Calu3 (cell line): ENCODE measurements at regions not wholly inside any gene's neighbourhood (a gene's known extent, or its start where the extent isn't known, plus 50 kb on each side); places are given as distances from the start of the nearest gene placed in this dataset.

Experiments used
- BruUV-seq: library from RNA; stranded (reverse); fragments of 400-500 nt; replicated peaks from 2 replicates; lab custom pipeline; 2021; lab: Mats Ljungman, UMichigan
- CTCF ChIA-PET: fragments of 300-600 bp; sonication (Branson Sonifier 250); formaldehyde crosslinking; loops from one replicate; lab custom pipeline; 2022; ENCODE audit warnings: antibody characterized with exemption; lab: Charles Lee
- DNase-seq: peaks from one replicate; pipeline ENCODE4 v3.0.0; 2022
- H3K27ac Mint-ChIP-seq: one replicate; pipeline ENCODE4 v1.8.0; 2022; ENCODE audit warnings: mixed read lengths; ENCODE audit not compliant: unreplicated experiment
- H3K27me3 Mint-ChIP-seq: one replicate; pipeline ENCODE4 v1.8.0; 2022; ENCODE audit warnings: mixed read lengths; ENCODE audit not compliant: unreplicated experiment
- H3K36me3 Mint-ChIP-seq: one replicate; pipeline ENCODE4 v1.8.0; 2022; ENCODE audit warnings: mild to moderate bottlenecking, moderate library complexity, mixed read lengths; ENCODE audit not compliant: insufficient read depth, unreplicated experiment
- H3K4me1 Mint-ChIP-seq: one replicate; pipeline ENCODE4 v1.8.0; 2022; ENCODE audit warnings: mild to moderate bottlenecking, low read depth, mixed read lengths; ENCODE audit not compliant: unreplicated experiment
- H3K4me3 Mint-ChIP-seq: one replicate; pipeline ENCODE4 v1.8.0; 2022; ENCODE audit warnings: mild to moderate bottlenecking, low read depth, moderate library complexity, mixed read lengths; ENCODE audit not compliant: unreplicated experiment
- H3K9me3 Mint-ChIP-seq: one replicate; pipeline ENCODE4 v1.8.0; 2022; ENCODE audit warnings: low read depth, mixed read lengths; ENCODE audit not compliant: unreplicated experiment
- intact Hi-C: fragments of 100-400 bp; cut with micrococcal nuclease; formaldehyde crosslinking; loops from one replicate; pipeline ENCODE4 v1.10.0; 2022; ENCODE audit not compliant: unreplicated experiment
- TF ChIP-seq, protein P1 (sequence below): fragments of 200-600 bp; IDR thresholded peaks from one replicate; pipeline ENCODE4 v1.8.0; 2022; ENCODE audit warnings: antibody characterized with exemption; ENCODE audit not compliant: unreplicated experiment

GRCh38 chr7:118626739-118627138 lies 402.2 kb downstream of the ANKRD7 start:
- Mint-ChIP-seq H3K4me1 (no peaks in the 10 kb centered on the region), H3K9me3 (peaks cover 3% of the 10 kb centered on the region), H3K36me3 (no peaks in the 10 kb centered on the region), H3K27ac (no peak overlapping the region), H3K27me3 (no peaks in the 10 kb centered on the region), H3K4me3 (no peak overlapping the region)
- intact Hi-C loops = no loop called here
- CTCF ChIA-PET = no interaction called here
- BruUV-seq = no TSS peak
- TF ChIP-seq, protein P1, sequence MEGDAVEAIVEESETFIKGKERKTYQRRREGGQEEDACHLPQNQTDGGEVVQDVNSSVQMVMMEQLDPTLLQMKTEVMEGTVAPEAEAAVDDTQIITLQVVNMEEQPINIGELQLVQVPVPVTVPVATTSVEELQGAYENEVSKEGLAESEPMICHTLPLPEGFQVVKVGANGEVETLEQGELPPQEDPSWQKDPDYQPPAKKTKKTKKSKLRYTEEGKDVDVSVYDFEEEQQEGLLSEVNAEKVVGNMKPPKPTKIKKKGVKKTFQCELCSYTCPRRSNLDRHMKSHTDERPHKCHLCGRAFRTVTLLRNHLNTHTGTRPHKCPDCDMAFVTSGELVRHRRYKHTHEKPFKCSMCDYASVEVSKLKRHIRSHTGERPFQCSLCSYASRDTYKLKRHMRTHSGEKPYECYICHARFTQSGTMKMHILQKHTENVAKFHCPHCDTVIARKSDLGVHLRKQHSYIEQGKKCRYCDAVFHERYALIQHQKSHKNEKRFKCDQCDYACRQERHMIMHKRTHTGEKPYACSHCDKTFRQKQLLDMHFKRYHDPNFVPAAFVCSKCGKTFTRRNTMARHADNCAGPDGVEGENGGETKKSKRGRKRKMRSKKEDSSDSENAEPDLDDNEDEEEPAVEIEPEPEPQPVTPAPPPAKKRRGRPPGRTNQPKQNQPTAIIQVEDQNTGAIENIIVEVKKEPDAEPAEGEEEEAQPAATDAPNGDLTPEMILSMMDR = no peak
- no peak for DNase-seq

DNA sequence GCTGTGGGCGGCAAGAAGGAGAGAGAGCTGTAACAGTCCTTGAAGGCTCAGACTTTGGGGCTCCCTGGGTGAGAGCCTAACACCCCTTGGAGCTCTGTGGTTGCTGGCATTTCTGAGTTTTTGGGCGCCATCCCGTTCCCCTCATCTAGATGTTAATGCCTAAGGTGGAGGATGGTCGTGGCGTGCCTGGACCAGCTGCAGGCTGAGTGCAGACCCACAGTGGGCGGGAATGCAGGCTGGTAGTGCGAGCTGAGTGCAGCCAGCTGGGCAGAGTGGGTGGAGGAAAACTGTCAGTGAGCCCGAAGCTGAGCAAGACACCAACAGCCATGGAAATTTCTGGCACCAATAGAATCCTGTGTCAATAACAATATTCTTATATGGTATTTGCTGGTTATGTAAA lies 403.0 kb downstream of the ANKRD7 start:
- H3K27ac Mint-ChIP-seq = no peak overlapping the region
- BruUV-seq = no TSS peak

GRCh38 chr7:118629898-118630438 lies 405.5 kb downstream of the ANKRD7 start:
- no peak overlapping the region for H3K4me3 Mint-ChIP-seq
- CTCF ChIA-PET = no interaction called here
- no peaks in the 10 kb centered on the region for H3K36me3 Mint-ChIP-seq
- no peak overlapping the region for H3K27ac Mint-ChIP-seq
- BruUV-seq = no TSS peak
- TF ChIP-seq, protein P1 = no peak
- no peaks in the 10 kb centered on the region for H3K4me1 Mint-ChIP-seq
- intact Hi-C loops = no loop called here
- peaks cover 3% of the 10 kb centered on the region for H3K9me3 Mint-ChIP-seq
- no peaks in the 10 kb centered on the region for H3K27me3 Mint-ChIP-seq
- no peak for DNase-seq

More for the DNA sequence above, 403.0 kb downstream of the ANKRD7 start:
- Mint-ChIP-seq H3K4me1 (no peaks in the 10 kb centered on the region), H3K36me3 (no peaks in the 10 kb centered on the region), H3K4me3 (no peak overlapping the region), H3K9me3 (peaks cover 3% of the 10 kb centered on the region), H3K27me3 (no peaks in the 10 kb centered on the region)
- intact Hi-C loops = no loop called here
- CTCF ChIA-PET = no interaction called here
- no peak for DNase-seq
- TF ChIP-seq, protein P1 = no peak

DNA sequence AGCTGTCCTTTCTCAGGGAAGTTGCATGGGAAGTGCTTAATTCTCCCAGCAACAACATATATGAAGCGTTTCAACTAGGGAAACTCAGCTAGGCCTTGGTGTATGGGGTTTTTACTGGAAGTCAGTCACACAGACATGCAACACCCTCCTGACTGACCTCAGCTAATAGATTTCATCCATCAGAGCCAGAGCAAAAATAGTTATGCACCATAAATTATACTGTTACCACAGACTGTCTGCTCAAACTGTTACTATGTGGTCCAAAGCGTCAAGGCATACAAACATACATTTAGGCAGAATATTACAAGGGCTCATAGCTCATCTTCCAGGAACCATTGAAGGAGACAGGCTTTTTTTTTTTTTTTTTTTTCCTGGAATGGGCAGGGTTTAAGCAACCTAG lies 417.9 kb downstream of the ANKRD7 start:
- CTCF ChIA-PET = interaction anchor here (0.6 to 0.7 kb wide), 2 partner anchors 19 to 112 kb away, joined by 3 to 5 read pairs; no protein-coding TSS in a partner anchor
- intact Hi-C loops = no loop called here
- Mint-ChIP-seq H3K4me3 (no peak overlapping the region), H3K9me3 (no peaks in the 10 kb centered on the region), H3K36me3 (no peaks in the 10 kb centered on the region), H3K4me1 (no peaks in the 10 kb centered on the region), H3K27ac (no peak overlapping the region), H3K27me3 (no peaks in the 10 kb centered on the region)
- no peak for DNase-seq
- no TSS peak for BruUV-seq
- TF ChIP-seq, protein P1 = no peak
